Large intestine (tissue), 3 donors: ENCODE measurements at regions not wholly inside any gene's neighbourhood (a gene's known extent, or its start where the extent isn't known, plus 50 kb on each side); places are given as distances from the start of the nearest gene placed in this dataset.

Experiments
- DNase-seq, 2 donors: peaks; one replicate each; pipeline versions ENCODE4 v3.0.0 to v3.0.0-alpha.2; 2013
- H3K27ac ChIP-seq: one replicate; pipeline ENCODE4 v1.5.1; 2013; ENCODE audit warnings: low read length
- H3K27me3 ChIP-seq: 2 replicates; pipeline ENCODE4 v1.6.1; 2013; ENCODE audit warnings: low read length; ENCODE audit not compliant: control insufficient read depth, insufficient read depth
- H3K36me3 ChIP-seq: 2 replicates; pipeline ENCODE4 v1.6.1; 2013; ENCODE audit warnings: low read length; ENCODE audit not compliant: control insufficient read depth, insufficient read depth
- H3K4me1 ChIP-seq: one replicate; pipeline ENCODE4 v1.6.1; 2013; ENCODE audit warnings: low read length; ENCODE audit not compliant: control insufficient read depth, insufficient read depth
- H3K4me3 ChIP-seq: one replicate; pipeline ENCODE4 v1.5.1; 2013; ENCODE audit warnings: low read length
- H3K9me3 ChIP-seq: one replicate; pipeline ENCODE4 v1.6.1; 2013; ENCODE audit warnings: mild to moderate bottlenecking, low read depth, low read length, moderate library complexity; ENCODE audit not compliant: control insufficient read depth
- WGBS: methylation state at CpG from one replicate; pipeline ENCODE4 v1.1.5; 2013; ENCODE audit warnings: low lambda C conversion rate; ENCODE audit not compliant: insufficient coverage; 5-methylcytosine and 5-hydroxymethylcytosine counted together

DNA sequence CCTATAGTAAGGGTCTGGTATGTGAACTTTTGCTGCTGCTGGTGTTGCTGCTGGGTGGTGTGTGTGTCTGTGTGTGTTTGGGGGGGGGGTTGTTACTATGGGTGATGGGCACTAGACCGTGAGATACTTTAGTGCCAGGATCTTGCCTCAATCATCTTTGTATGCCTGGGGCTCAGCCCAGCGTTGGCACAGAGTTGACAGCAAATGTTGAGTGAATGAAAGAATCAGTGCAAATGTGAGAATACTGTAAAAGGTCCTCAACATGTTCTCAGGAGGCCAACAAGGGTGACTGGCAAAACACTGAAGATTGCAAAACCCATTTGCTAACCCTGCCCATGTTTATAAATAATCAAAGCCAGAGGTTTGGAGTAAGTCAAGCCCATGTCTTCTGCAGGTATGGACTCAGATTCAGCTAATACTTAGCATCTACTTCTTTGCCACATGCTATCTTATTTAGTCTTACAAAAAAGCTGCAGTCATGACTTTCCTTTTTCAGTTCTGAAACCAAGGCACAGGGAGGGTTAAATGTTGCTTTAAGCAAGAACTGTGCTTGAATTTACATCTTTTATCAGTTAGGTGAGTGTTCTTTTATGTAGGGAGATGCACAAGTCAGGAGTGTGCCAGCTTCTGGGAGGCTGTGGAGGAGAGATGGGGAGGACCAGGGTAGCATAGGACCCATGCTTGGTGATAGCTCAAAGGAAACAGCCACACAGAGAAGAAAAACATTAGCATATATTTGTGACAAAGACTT is 125.3 kb upstream of the SPACA1 start:
- no peaks in the 10 kb centered on the region for H3K9me3 ChIP-seq
- H3K27ac ChIP-seq = no peak overlapping the region
- WGBS = no CpG with 5 or more reads among the region's 2 CpGs
- no peak for DNase-seq
- no peak overlapping the region for H3K4me3 ChIP-seq
- no peaks in the 10 kb centered on the region for H3K27me3 ChIP-seq
- H3K36me3 ChIP-seq = no peaks in the 10 kb centered on the region
- no peaks in the 10 kb centered on the region for H3K4me1 ChIP-seq

GRCh38 chr6:87921034-87921433 is 126.6 kb upstream of the SPACA1 start:
- Histone ChIP-seq H3K9me3 (peaks cover 7% of the 10 kb centered on the region), H3K27ac (no peak overlapping the region), H3K4me3 (no peak overlapping the region), H3K36me3 (no peaks in the 10 kb centered on the region), H3K4me1 (no peaks in the 10 kb centered on the region), H3K27me3 (no peaks in the 10 kb centered on the region)
- DNase-seq = no peak
- WGBS = 100% methylated on average over 1 of the region's 1 CpG

- peaks cover 9% of the 10 kb centered on the region for H3K9me3 ChIP-seq
- no peak overlapping the region for H3K27ac ChIP-seq
- H3K4me1 ChIP-seq = no peaks in the 10 kb centered on the region
- H3K36me3 ChIP-seq = no peaks in the 10 kb centered on the region
- WGBS = no CpG with 5 or more reads among the region's 3 CpGs
- H3K27me3 ChIP-seq = no peaks in the 10 kb centered on the region
- no peak overlapping the region for H3K4me3 ChIP-seq
- no peak for DNase-seq
Observed at GRCh38 chr6:87920245-87920644, 127.4 kb upstream of the SPACA1 start.

- H3K9me3 ChIP-seq = peaks cover 9% of the 10 kb centered on the region
- no peaks in the 10 kb centered on the region for H3K27me3 ChIP-seq
- H3K4me3 ChIP-seq = no peak overlapping the region
- H3K27ac ChIP-seq = no peak overlapping the region
- 100% methylated on average over 1 of the region's 1 CpG for WGBS
- DNase-seq = no peak
- no peaks in the 10 kb centered on the region for H3K36me3 ChIP-seq
- no peaks in the 10 kb centered on the region for H3K4me1 ChIP-seq
Observed at GRCh38 chr6:87919416-87919815, 128.2 kb upstream of the SPACA1 start.

- WGBS = no CpG with 5 or more reads among the region's 1 CpG
- H3K4me3 ChIP-seq = no peak overlapping the region
- H3K9me3 ChIP-seq = peaks cover 9% of the 10 kb centered on the region
- H3K36me3 ChIP-seq = no peaks in the 10 kb centered on the region
- no peak for DNase-seq
- no peaks in the 10 kb centered on the region for H3K4me1 ChIP-seq
- no peak overlapping the region for H3K27ac ChIP-seq
- no peaks in the 10 kb centered on the region for H3K27me3 ChIP-seq
Observed at GRCh38 chr6:87919001-87919400, 128.6 kb upstream of the SPACA1 start.

GRCh38 chr6:87918461-87918941 is 129.1 kb upstream of the SPACA1 start:
- Histone ChIP-seq H3K27me3 (no peaks in the 10 kb centered on the region), H3K27ac (no peak overlapping the region), H3K36me3 (no peaks in the 10 kb centered on the region), H3K9me3 (peaks cover 9% of the 10 kb centered on the region), H3K4me1 (no peaks in the 10 kb centered on the region), H3K4me3 (no peak overlapping the region)
- no CpG with 5 or more reads among the region's 5 CpGs for WGBS
- DNase-seq = no peak

DNA sequence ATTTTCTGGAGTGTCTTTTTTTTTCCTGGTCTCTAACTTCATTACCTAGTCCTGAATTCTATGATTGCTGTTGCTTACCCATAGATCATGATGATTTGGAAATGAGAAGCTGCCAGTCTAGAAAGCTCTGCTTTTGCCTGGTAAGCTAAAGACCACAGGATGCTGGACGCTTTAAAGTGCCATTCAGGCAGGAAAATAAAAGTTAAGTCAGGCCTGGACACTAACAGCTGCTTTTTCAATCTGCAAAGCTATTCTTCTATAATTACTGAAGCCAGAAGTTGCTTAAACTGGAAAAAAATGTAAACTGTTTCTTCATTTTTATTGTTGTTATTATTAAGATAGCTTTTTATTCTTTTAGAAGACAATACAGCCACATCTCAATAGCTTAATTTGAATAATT is 129.8 kb upstream of the SPACA1 start:
- Histone ChIP-seq H3K9me3 (peaks cover 9% of the 10 kb centered on the region), H3K27me3 (no peaks in the 10 kb centered on the region), H3K4me3 (no peak overlapping the region), H3K36me3 (no peaks in the 10 kb centered on the region), H3K27ac (no peak overlapping the region), H3K4me1 (no peaks in the 10 kb centered on the region)
- no CpG with 5 or more reads among the region's 1 CpG for WGBS
- DNase-seq = no peak

- no peak for DNase-seq
- H3K27me3 ChIP-seq = no peaks in the 10 kb centered on the region
- no peaks in the 10 kb centered on the region for H3K36me3 ChIP-seq
- H3K9me3 ChIP-seq = peaks cover 9% of the 10 kb centered on the region
- no peak overlapping the region for H3K27ac ChIP-seq
- no peak overlapping the region for H3K4me3 ChIP-seq
- H3K4me1 ChIP-seq = no peaks in the 10 kb centered on the region
- WGBS = no CpG with 5 or more reads among the region's 1 CpG
Observed at GRCh38 chr6:87916446-87916845, 131.2 kb upstream of the SPACA1 start.

DNA sequence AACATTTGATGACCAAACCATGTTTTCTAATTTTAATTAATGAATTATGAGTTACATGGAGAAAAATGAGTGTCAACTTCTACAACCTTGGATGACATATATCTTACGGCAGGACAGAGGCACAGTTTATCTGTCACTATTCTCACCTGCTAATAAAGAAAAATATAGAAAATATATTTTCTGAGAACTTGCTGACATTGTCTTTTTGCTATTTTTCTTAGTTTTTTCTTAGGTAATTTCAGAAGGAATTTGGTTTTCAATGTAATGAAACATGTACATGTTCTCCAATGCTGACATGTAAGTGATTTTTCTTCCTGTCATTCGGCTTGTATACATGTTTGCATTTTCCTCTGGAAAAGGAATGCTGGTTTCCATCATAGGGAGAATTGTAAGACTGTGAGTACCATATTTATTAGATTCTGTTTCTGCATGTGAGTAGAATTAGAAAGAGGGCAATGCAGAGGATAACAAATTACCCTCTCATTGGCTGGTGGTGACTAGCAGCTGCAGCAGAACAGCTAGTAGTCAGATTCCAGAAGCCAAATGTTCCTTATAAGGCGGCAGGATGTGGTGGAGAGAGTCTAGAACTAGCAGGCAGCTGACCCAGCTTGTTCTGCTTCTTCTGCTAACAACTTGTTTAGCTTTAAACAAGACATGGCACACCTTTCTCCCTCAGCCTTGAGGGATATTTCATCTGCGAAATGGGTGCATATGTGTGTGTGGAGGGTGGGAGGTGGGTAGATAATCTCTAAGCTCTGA is 132.8 kb upstream of the SPACA1 start:
- Histone ChIP-seq H3K27me3 (no peaks in the 10 kb centered on the region), H3K4me3 (no peak overlapping the region), H3K27ac (no peak overlapping the region), H3K4me1 (no peaks in the 10 kb centered on the region), H3K36me3 (no peaks in the 10 kb centered on the region), H3K9me3 (peaks cover 9% of the 10 kb centered on the region)
- WGBS = no CpG with 5 or more reads among the region's 4 CpGs
- DNase-seq = no peak

GRCh38 chr6:87913974-87914373 is 133.7 kb upstream of the SPACA1 start:
- no peak for DNase-seq
- no peak overlapping the region for H3K4me3 ChIP-seq
- peaks cover 9% of the 10 kb centered on the region for H3K9me3 ChIP-seq
- H3K27ac ChIP-seq = no peak overlapping the region
- no peaks in the 10 kb centered on the region for H3K4me1 ChIP-seq
- 80% methylated on average over 1 of the region's 6 CpGs for WGBS
- H3K27me3 ChIP-seq = no peaks in the 10 kb centered on the region
- no peaks in the 10 kb centered on the region for H3K36me3 ChIP-seq
